ENCODE measurements at regions not wholly inside any gene's neighbourhood (a gene's known extent, or its start where the extent isn't known, plus 50 kb on each side); places are given as distances from the start of the nearest gene placed in this dataset.

DNA sequence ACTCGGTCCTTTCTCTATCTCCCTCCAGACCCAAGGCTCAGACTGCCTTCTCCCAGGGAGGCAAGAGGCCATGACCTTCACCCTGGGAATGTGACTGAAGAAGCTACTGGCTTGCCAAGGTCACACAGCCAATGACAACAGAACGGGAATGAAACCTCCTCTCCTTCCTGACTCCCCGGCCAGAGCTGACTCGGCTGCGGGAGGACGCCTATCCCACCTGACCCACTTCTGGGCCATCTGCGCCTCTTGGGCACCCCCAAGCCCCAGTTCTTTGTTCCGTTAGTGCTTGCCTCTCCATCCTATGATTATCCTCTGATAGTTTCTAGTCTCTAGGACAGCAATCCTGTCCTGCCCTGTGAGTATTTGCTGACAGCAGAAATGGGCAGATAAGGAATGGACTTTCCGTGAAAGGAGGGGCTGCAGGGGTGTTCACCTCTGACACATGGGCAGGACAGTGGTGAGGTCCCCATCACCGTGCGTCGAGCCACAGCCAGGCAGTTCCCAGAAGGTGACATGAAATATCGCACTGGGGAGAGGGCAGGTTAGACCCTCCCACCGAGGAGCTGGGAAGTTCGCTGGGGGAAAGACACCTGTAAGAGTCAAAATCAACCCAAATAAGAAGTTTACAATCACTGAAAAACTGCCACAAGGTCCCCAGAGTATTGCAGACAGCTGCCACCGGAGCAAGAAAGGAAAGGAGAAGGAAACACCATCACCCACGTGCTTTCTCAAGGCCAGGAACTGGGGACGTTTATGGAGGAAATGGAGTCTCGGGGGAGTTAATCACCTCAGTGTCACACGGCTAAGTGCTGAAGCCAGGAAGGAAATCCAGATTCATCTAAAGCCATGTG lies 63.0 kb downstream of the INSIG1 start:
- no peak overlapping the region for H3K27ac Mint-ChIP-seq
- DNase-seq (ENCODE audit: low spot score in 2 of 2) (no peak), ATAC-seq (no peak)
- H3K9me3 Mint-ChIP-seq, result no peaks in the 10 kb centered on the region
- no peaks in the 10 kb centered on the region for H3K36me3 Mint-ChIP-seq

DNA sequence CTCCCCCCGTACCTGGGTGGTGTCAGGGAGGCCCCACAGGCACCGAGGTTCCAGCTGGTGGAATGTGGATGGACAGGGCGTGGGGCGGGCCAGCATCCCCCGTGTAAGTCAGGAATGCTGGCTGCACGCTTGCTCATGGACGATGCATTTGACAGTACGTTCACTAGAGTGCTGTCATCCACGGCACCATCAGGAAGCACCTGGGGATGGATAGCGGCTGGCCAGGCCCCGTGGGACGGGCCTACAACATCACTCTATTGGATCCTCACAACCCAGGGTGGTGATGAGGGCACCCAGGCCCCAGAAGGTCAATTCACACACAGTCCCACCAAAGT lies 63.6 kb downstream of the INSIG1 start:
- H3K36me3 Mint-ChIP-seq, result no peaks in the 10 kb centered on the region
- H3K27ac Mint-ChIP-seq, result no peak overlapping the region
- DNase-seq (ENCODE audit: low spot score in 2 of 2), result no peak
- ATAC-seq, result no peak
- no peaks in the 10 kb centered on the region for H3K9me3 Mint-ChIP-seq

DNA sequence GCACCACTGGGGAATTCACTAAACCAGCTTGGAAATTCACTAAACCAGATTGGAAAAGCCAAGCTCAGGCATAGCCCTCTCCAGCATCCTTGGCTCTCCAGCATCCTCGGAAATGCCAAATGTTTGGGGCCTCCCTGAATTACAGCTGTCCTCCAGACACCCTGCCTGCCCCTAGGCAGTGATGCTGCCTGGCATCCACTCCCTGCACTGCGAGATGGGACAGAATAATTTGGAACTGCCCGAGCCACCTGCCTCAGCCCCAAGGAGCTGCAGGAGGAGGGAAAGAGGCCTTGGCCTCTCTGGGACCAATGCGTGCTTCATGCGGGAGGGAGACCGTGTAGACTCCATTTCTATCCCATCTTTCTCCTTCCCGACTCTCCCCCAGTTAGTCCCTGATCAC lies 64.3 kb downstream of the INSIG1 start:
- H3K9me3 Mint-ChIP-seq, result no peaks in the 10 kb centered on the region
- no peak overlapping the region for H3K27ac Mint-ChIP-seq
- no peaks in the 10 kb centered on the region for H3K36me3 Mint-ChIP-seq
- no peak for DNase-seq (ENCODE audit: low spot score in 2 of 2)
- no peak for ATAC-seq

DNA sequence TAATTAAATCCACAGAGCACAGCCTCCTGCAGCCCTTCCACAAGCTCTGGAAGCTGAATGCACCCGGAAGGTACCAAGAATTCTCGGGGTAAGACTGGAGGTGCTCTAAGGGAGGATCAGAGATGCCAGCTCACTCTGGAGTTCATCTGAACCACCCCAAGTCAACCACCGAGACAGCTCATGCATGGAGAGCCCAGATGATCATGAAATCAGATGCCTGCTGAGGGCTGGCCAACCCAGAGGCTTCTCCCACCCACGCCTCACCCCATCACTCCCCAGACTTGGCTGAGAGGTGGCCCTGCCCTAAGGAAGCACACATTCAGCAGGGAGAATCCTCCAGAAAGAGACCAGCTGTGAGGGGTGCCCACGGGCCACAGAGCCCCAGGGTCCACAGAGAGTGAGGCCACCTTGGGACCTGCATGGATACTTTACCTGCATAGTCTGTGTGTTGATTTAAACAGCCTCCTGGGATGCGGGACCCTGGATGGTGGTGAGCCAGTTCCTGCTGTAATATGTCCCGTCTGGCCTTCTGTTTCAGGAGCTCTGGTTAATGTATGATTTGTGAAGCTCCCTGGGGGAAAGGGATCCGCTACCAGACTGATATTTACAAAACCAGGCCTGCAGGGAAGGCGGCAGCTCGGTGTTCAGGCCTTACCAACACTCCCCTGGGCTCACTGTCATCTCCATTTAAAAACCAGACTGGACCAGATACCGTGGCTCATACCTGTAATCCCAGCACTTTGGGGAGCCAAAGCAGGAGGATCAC lies 64.9 kb downstream of the INSIG1 start:
- DNase-seq (ENCODE audit: low spot score in 2 of 2) (no peak), ATAC-seq (no peak)
- Mint-ChIP-seq H3K9me3 (no peaks in the 10 kb centered on the region), H3K27ac (no peak overlapping the region), H3K36me3 (no peaks in the 10 kb centered on the region)

DNA sequence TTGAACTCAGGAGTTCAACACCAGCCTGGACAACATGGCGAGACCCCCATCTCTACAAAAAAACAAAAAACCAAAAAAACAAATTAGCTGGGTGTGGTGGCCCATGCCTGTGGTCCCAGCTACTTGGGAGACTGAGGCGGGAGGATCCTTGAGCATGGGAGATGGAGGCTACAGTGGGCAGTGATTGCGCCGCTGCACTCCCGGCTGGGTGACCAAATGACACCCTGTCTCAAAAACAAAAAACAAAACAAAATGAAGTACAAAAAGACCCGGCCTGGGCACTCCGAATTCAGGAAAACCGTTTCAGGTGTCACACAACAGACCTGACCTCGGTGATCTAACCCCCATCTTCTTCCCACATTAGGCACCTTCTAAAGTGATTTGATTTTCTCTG lies 65.5 kb downstream of the INSIG1 start:
- Mint-ChIP-seq H3K36me3 (no peaks in the 10 kb centered on the region), H3K9me3 (no peaks in the 10 kb centered on the region), H3K27ac (no peak overlapping the region)
- no peak for DNase-seq (ENCODE audit: low spot score in 2 of 2)
- no peak for ATAC-seq

DNA sequence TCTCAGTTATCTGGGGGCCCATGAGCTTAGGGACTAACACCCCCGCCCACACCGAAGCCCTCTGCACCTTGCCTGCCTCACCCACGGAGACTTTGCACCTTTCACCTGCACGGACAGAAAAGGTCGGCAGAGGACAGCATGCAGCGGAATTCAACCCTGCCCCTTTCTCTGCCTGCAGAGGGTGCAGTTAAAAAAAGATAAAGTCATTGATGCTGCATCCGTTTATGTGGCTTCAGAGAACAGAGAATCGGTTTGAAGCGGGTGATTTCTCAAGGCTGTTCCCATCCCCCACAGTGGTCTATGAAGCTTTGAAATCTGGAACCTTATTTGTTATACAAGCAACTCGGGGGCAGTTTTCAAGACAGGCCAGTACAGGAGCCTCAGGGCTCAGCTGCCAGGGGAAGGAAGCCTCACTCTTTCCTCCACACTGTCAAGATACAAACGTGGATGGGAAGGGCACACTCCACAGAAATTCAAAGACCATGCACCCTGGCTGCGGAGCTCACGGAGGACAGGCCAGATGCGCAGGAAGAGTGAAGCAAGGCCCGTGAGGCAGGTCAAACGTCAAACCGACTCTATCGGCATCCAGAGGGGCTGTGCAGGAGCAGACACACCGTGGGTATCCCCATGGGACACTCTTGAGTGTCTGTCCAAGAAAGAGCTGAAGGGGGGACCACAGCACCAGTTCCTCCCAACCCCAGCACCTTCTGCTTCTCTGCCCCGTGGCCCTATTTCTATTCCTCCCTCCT lies 66.3 kb downstream of the INSIG1 start:
- H3K27ac Mint-ChIP-seq, result no peak overlapping the region
- no peaks in the 10 kb centered on the region for H3K36me3 Mint-ChIP-seq
- no peak for DNase-seq (ENCODE audit: low spot score in 2 of 2)
- no peaks in the 10 kb centered on the region for H3K9me3 Mint-ChIP-seq
- ATAC-seq, result no peak

DNA sequence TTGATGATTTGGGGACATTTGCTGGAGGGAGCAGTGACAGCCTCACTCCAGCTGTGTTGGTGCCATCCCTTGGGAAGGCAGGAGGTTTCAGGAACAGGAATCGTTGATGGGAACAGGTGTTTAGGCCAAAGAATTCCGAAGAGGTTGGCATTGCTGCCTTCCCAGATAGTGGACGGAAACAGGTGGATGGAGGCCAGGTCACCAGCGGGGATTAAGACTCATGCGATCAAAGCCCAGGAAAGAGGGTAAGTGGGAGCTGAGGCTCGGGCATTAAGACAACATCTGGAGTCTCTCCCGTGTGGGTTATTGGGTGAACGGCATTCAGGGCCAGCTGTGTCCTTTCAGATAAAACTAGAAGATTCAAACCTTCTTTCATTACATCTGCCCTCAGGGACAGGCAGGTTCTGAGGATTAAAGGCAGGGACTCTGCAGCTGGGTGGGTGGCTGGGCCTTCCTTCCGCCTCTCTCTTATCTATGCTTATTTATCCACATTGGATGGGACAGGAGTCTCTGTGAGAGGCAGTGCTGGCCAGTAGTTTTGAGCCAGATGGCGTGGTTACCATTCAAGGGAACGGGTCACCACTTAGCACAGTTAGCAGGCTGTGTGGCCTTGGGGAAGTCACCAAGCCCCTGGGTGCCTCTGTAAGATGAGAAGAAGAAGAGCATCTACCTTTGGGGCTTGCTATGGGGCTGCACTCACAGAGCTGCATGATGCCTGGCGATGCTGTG lies 67.6 kb downstream of the INSIG1 start:
- DNase-seq (ENCODE audit: low spot score in 2 of 2) (no peak), ATAC-seq (no peak)
- Mint-ChIP-seq H3K36me3 (no peaks in the 10 kb centered on the region), H3K27ac (no peak overlapping the region), H3K9me3 (no peaks in the 10 kb centered on the region)

DNA sequence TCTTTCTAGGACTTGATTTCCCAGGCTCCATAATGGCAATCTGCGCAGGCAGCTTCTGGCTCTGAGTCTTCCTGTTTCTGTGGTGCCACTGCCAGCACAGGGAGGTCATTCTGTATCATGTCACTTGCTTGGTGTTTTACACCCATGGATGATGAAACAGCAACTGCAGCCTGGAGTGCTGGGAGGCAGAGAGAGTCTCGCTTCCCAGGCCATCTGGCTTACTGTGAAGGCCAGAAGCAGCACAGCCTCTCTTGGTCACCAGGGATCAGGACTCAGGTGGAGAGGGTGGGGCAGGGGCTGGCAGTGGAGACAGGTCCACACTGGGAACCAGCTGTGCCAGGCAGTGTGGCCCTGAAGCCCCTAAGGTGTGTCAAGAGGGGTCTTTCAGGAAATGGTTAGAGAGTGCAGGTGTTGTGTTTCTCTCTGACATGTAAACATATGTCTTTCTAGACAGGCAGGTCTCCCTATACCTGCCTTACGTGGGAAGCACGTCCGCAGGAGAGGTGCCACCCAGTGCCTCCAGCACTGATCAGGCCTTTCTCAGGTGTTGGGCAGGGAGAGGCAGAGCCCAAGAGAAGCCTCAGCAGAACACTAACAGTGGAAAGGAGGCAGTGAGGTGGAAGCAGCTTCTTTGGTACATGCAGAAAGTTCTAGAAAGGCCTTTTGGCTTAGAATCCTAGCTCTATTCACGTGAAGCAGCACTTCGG lies 71.4 kb downstream of the INSIG1 start:
- Mint-ChIP-seq H3K36me3 (no peaks in the 10 kb centered on the region), H3K27ac (no peak overlapping the region), H3K9me3 (no peaks in the 10 kb centered on the region)
- ATAC-seq, result no peak
- no peak for DNase-seq (ENCODE audit: low spot score in 2 of 2)

DNA sequence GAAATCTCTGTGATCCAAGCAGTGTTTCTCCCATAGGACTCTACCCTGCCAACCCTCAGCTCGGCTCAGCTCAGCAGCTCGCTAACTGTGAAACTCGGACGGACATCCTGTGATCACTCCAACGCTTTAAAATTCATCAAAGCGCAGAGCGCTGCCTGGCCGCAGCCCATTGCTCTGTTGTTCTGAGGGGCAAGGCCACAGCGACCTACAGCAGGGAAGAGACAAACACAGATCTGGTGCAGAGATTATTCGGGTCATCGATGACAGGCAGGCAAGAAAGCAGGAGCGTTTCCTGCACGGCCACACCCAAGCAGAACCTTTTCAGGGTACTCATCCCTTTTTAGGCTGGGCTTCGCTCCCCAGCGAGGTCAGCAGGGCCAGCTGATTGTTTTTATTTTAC lies 72.1 kb downstream of the INSIG1 start:
- Mint-ChIP-seq H3K36me3 (peaks cover 0 to 2% of the 10 kb centered on the region in 2 donors), H3K27ac (no peak overlapping the region), H3K9me3 (no peaks in the 10 kb centered on the region)
- ATAC-seq, result no peak
- DNase-seq (ENCODE audit: low spot score in 2 of 2), result no peak

DNA sequence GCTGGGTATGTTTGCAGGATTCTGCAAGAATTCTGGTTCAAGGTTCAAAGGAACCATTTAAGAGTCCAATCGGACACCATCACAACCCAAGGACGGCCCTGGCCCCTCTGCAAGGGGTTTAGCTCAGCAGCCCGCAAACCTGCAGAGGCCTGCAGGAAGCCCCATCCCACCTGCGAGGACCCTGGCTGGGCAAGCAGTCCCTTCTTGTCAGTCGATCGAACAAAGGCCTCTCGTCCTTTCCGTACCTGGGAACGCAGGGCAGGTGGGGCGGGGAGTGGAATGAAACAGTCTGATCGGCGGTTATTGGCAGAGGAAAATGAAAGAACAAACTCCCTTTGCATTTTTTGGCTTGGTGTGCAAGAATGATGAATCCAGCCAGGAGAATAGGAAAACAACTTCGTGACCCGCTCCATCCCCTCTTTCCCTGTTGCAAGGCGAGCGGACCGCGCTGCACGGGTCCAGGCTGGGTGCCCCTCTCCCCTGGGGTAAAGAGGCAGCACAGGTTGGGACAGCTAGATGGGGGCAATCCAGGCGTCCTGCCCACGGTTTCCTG lies 73.7 kb downstream of the INSIG1 start:
- DNase-seq (ENCODE audit: low spot score in 2 of 2) (no peak), ATAC-seq (no peak)
- H3K36me3 Mint-ChIP-seq, result peaks cover 0 to 12% of the 10 kb centered on the region in 2 donors
- H3K9me3 Mint-ChIP-seq, result no peaks in the 10 kb centered on the region
- H3K27ac Mint-ChIP-seq, result no peak overlapping the region

DNA sequence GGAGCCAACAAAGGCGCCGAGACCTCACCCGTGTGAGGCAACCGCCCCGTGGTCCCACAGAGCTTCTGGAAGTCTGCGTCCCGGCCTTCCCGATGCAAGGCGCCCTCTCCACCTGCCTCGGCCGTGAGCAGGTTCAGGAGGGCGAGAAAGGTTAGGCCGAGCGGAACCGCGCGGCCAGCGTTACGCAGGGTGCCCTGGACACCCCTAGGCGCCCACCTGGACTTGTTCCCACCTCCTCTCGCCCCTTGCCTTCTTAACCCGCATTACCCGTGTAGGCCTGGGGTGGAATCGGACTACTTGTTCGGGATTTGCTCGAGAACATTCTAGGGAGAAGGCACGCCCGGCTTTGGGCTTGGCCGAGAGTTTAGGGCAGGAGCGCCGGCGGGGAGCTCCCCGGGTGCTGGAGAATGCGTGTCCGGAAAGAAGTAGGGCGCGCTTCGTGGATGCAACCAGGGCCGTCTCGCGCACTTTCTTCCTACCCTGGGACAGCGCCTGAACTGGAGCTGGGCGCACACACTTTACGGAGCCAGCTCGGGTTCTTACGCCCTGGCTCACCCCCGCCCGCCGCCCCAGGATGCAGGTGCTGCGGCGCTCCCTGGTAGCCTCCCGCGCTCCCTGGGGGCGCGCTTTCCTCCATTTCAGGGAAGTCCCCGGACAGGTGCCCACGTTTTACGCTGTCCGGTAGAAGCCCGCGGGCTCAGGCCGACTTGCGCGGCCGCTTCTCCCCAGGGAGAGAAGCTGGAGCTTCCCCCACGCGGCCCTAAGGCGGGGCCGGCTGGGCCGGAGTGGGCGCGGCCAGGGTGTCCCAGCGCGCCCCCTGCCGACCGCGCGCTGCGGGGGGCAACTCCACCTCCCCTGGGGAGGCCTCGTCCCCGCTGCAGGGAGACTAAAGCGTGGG lies 74.5 kb downstream of the INSIG1 start:
- H3K36me3 Mint-ChIP-seq, result peaks cover 0 to 12% of the 10 kb centered on the region in 2 donors
- H3K9me3 Mint-ChIP-seq, result no peaks in the 10 kb centered on the region
- peak in 1 of 2 donors; percentile 48 for DNase-seq (ENCODE audit: low spot score in 2 of 2)
- ATAC-seq, result peak; percentile 26 to 83
- no peak overlapping the region for H3K27ac Mint-ChIP-seq

DNA sequence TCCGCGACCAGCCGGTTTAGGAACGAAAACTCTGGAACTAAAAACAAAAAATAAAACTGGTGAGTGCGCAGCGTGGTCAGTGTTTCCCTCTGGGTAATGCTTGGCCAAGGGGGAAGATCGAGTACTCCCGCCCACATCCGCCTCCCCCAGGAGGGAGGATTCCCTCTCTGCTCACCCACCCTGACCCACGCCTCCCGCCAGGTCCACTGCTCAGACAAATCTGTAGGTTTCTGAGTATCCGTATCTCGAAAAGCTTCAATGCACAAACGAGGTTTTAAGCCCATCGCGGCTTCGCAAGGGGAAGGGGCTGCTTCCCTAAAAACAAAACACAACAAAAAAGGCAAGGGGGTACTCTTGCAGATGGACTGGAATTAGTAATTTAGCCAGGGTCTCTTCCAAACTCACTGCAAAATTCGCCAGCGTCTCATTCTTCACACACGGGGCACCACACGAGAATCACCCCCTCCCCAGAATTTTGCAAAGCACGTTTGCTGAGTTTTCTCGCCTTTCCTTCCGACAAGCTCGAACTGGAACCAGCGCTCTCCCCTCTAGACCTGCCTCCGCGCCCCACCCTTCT lies 75.2 kb downstream of the INSIG1 start:
- ATAC-seq, result peak in 1 of 2 donors; percentile 12
- peaks cover 0 to 12% of the 10 kb centered on the region in 2 donors for H3K36me3 Mint-ChIP-seq
- H3K9me3 Mint-ChIP-seq, result no peaks in the 10 kb centered on the region
- H3K27ac Mint-ChIP-seq, result peak overlapping the region in 1 of 2 donors; percentile 65
- no peak for DNase-seq (ENCODE audit: low spot score in 2 of 2)

DNA sequence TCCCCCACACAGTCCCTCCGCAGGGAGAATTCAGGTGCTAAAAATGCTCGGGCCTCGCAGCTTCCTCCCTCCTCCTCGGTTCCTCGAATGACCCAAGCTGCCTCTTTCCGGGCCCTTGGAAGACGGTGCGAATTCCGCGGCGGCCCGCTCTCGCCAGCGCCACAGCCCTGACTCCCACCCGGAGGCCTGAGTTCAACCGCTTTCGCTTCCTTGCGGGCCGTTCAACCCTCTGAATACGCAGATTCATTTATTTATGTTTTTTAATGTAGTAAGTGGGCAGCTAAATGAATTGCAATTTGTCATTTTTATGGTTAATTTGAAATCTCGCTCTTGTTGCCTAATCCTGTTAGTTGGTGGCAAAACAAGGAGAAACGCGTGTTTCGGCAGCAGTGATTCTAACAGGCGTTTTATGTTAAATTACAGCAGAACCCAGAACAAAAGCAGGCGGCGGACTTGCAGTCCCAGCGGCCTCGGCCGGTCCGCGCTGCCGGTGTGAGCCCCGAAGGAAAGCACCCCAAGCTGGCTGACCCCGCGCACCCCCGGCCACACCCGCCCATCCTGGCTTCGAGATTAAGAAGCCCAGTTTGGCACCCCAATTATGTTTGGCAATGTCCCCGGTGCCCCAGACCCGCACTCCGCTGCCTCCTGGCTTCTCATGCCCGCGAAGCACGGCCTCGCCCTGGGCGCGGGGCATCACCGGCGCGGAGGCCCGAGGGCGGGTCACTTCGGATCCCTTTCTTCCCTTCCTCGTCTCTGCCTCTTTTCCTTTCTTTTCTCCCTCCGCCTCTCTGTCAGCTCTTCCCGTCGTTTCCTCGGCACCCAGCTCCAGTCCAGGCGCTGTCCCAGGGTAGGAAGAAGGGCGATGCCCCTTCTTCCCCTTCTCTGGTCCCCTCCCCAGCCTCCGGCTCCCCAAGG lies 75.9 kb downstream of the INSIG1 start:
- DNase-seq (ENCODE audit: low spot score in 2 of 2), result no peak
- Mint-ChIP-seq H3K27ac (peak overlapping the region in 1 of 2 donors; percentile 65), H3K36me3 (peaks cover 0 to 14% of the 10 kb centered on the region in 2 donors), H3K9me3 (no peaks in the 10 kb centered on the region)
- no peak for ATAC-seq
